HepG2 (cell line): ENCODE measurements at regions not wholly inside any gene's neighbourhood (a gene's known extent, or its start where the extent isn't known, plus 50 kb on each side); places are given as distances from the start of the nearest gene placed in this dataset.

Experiments used
- ATAC-seq: fragments of 200-7000 bp; cut with Tn5 transposase; 3 replicates; pipeline ENCODE4 v1.9.1; 2020; ENCODE audit warnings: mild to moderate bottlenecking, moderate library complexity
- BruUV-seq: library from RNA; stranded (reverse); fragments of 400-500 nt; replicated peaks from 2 replicates; lab custom pipeline; 2021; lab: Mats Ljungman, UMichigan
- CTCF ChIA-PET: fragments of 300-600 bp; formaldehyde crosslinking; extraction: SDS; loops from one replicate; lab custom pipeline; 2021; ENCODE audit warnings: low total read pairs, inconsistent platforms, low intra/inter-chr PET ratio; lab: Yijun Ruan, JAX
- POLR2A ChIA-PET: fragments of 350-600 bp; sonication (Branson Sonifier 250); formaldehyde crosslinking; loops from one replicate; lab custom pipeline; 2020; ENCODE audit warnings: antibody characterized with exemption, inconsistent platforms; lab: Yijun Ruan, JAX
- DNase-seq: peaks from one replicate; pipeline ENCODE4 v3.0.0-alpha.2; 2015; ENCODE audit warnings: low spot score
- FAIRE-seq: peaks from 3 replicates; lab custom pipeline; 2011; peaks lifted over from hg19 to GRCh38; lab: Jason Lieb, UNC
- H2AFZ ChIP-seq: one replicate; pipeline ENCODE4 v1.6.1; 2011; ENCODE audit warnings: low read length, inconsistent platforms
- H3K27ac ChIP-seq: fragments of 300-600 bp; 3 replicates; pipeline ENCODE4 v1.8.0; 2011; ENCODE audit warnings: mixed run types, mild to moderate bottlenecking, mixed read lengths, low read length, inconsistent platforms; ENCODE audit not compliant: insufficient read depth; ENCODE audit errors: extremely low read length
- H3K27me3 ChIP-seq, 2 experiments: fragments of 200-600 bp in 1 of 2; 2 replicates in 1 of 2; 3 replicates in 1 of 2; pipeline versions ENCODE4 v1.6.0 to v1.8.0; 2011; ENCODE audit warnings: low read length in 2 of 2, mild to moderate bottlenecking in 2 of 2, moderate library complexity in 2 of 2, inconsistent platforms in 1 of 2; ENCODE audit not compliant: insufficient read depth in 2 of 2, control insufficient read depth in 1 of 2
- H3K36me3 ChIP-seq, 2 experiments: fragments of 200-600 bp in 1 of 2; replicated peaks in 1 of 2; 2 replicates in 1 of 2; 3 replicates in 1 of 2; pipeline versions ENCODE4 v1.5.1 to v1.8.0; 2011; ENCODE audit warnings: low read length in 2 of 2, inconsistent platforms in 1 of 2; ENCODE audit not compliant: insufficient read depth in 2 of 2, control insufficient read depth in 1 of 2
- H3K4me1 ChIP-seq: 2 replicates; pipeline ENCODE4 v1.5.1; 2012; ENCODE audit warnings: low read length, inconsistent platforms; ENCODE audit not compliant: insufficient read depth
- H3K4me2 ChIP-seq: 2 replicates; pipeline ENCODE4 v1.6.0; 2011; ENCODE audit warnings: low read depth, low read length, inconsistent platforms
- H3K4me3 ChIP-seq, 3 experiments: fragments of 200-600 bp in 1 of 3; sonication (generic), shearing (Covaris generic) in 1 of 3; replicated peaks in 1 of 3; 2 replicates each; pipeline ENCODE4 v1.5.1; 2011 to 2016; ENCODE audit warnings: low read length in 3 of 3, inconsistent platforms in 2 of 3, low read depth in 2 of 3, mild to moderate bottlenecking in 2 of 3, control low read depth in 1 of 3, mixed read lengths in 1 of 3; ENCODE audit not compliant: insufficient read depth in 1 of 3
- H3K79me2 ChIP-seq: one replicate; pipeline ENCODE4 v1.6.1; 2011; ENCODE audit warnings: low read length, inconsistent platforms; ENCODE audit not compliant: insufficient read depth
- H3K9ac ChIP-seq: 2 replicates; pipeline ENCODE4 v1.6.0; 2011; ENCODE audit warnings: mild to moderate bottlenecking, low read depth, low read length, inconsistent platforms; ENCODE audit not compliant: insufficient read depth
- H3K9me3 ChIP-seq: 2 replicates; pipeline ENCODE4 v1.5.1; 2012; ENCODE audit warnings: mild to moderate bottlenecking, low read length
- H4K20me1 ChIP-seq: 2 replicates; pipeline ENCODE4 v1.6.0; 2011; ENCODE audit warnings: inconsistent platforms, mild to moderate bottlenecking, low read length, moderate library complexity; ENCODE audit not compliant: insufficient read depth
- DNMT3B ChIP-seq: conservative IDR thresholded peaks from 2 replicates; pipeline ENCODE4 v1.6.1; 2016; ENCODE audit warnings: missing biosample characterization, control low read depth
- HNRNPL ChIP-seq: fragments of 200-400 bp; formaldehyde crosslinking; IDR thresholded peaks from 2 replicates; pipeline ENCODE4 v1.6.1; 2017; ENCODE audit warnings: mild to moderate bottlenecking, low read depth, low read length
- JUNB ChIP-seq: sonication (generic); formaldehyde crosslinking; IDR thresholded peaks from 2 replicates; pipeline ENCODE4 v1.8.0; 2022; ENCODE audit warnings: missing genetic modification reagents, mild to moderate bottlenecking, borderline replicate concordance
- POGZ ChIP-seq: sonication (generic); formaldehyde crosslinking; IDR thresholded peaks from 2 replicates; pipeline ENCODE4 v1.4.0; 2020; ENCODE audit warnings: mild to moderate bottlenecking, missing genetic modification reagents
- RAD51 ChIP-seq: fragments of 450-650 bp; IDR thresholded peaks from 2 replicates; pipeline ENCODE4 v1.6.1; 2016; ENCODE audit warnings: borderline replicate concordance
- SRSF1 ChIP-seq: fragments of 200-400 bp; formaldehyde crosslinking; optimal IDR thresholded peaks from 2 replicates; pipeline ENCODE3; 2017; ENCODE audit warnings: mild to moderate bottlenecking, low read depth, low read length, moderate library complexity
- SRY ChIP-seq: sonication (generic); formaldehyde crosslinking; IDR thresholded peaks from 2 replicates; pipeline ENCODE4 v1.8.0; 2022; ENCODE audit warnings: mild to moderate bottlenecking, missing genetic modification reagents
- THYN1 ChIP-seq: sonication (generic); formaldehyde crosslinking; IDR thresholded peaks from 2 replicates; pipeline ENCODE4 v1.8.1; 2023; ENCODE audit warnings: low read depth, mild to moderate bottlenecking, moderate library complexity, missing genetic modification reagents, borderline replicate concordance
- ZEB1 ChIP-seq: IDR thresholded peaks from 2 replicates; pipeline ENCODE4 v1.6.1; 2012; ENCODE audit warnings: mild to moderate bottlenecking, low read depth, inconsistent platforms; ENCODE audit not compliant: insufficient replicate concordance
- ZKSCAN1 ChIP-seq: fragments of 150-350 bp; IDR thresholded peaks from 2 replicates; pipeline ENCODE4 v1.6.1; 2014; ENCODE audit warnings: low read length
- ZNF264 ChIP-seq: sonication (generic); formaldehyde crosslinking; IDR thresholded peaks from 2 replicates; pipeline ENCODE4 v1.4.0; 2020; ENCODE audit warnings: missing genetic modification reagents
- WGBS: methylation state at CpG from one replicate; pipeline ENCODE4 v1.1.6; 2017; ENCODE audit warnings: low lambda C conversion rate; 5-methylcytosine and 5-hydroxymethylcytosine counted together
- in situ Hi-C: cut with HindIII; loops from 2 replicates; pipeline ENCODE4 v1.10.0; 2017; ENCODE audit warnings: low pct_unique_long_range_greater_than_20kb; ENCODE audit not compliant: extremely low pct_ligation_motif_present
- intact Hi-C: fragments of 100-400 bp; cut with micrococcal nuclease; formaldehyde crosslinking; loops from one replicate; pipeline ENCODE4 v1.10.0; 2022; ENCODE audit not compliant: unreplicated experiment
- TF ChIP-seq, protein P1 (sequence below): sonication (generic); formaldehyde crosslinking; IDR thresholded peaks from 2 replicates; pipeline ENCODE4 v1.5.1; 2020; ENCODE audit warnings: missing genetic modification reagents, mild to moderate bottlenecking, borderline replicate concordance
- TF ChIP-seq, protein P2 (sequence below): IDR thresholded peaks from 2 replicates; pipeline ENCODE4 v1.4.0; 2020; ENCODE audit warnings: mild to moderate bottlenecking, missing genetic modification reagents

DNA sequence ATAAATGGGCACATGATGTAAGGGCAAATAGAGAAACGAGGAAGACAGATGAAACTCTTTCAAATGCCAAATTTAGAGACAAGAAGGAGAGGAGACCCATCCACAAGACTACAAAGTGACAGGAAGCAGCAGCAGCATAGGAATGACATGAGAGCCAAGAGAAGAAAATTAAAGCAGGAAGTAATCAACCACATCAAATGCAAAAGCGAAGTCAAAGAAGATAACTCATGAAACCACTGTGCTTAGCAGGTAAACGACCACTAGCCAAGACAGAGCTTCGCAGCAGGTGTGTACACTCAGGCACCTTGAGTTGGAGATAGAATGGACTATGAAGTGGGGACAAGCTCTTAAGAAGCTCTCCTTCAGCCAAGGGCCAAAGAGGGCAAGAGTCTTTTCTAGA, 64.1 kb downstream of the KLF12 start:
- DNase-seq = no peak
- no peak overlapping the region for H3K9ac ChIP-seq
- H3K36me3 ChIP-seq = no peaks in the 10 kb centered on the region
- H3K4me3 ChIP-seq = no peak overlapping the region
- in situ Hi-C loops (no loop called here), intact Hi-C loops (no loop called here)
- no peaks in the 10 kb centered on the region for H3K79me2 ChIP-seq
- ChIA-PET CTCF (no interaction called here), POLR2A (no interaction called here)
- H3K27ac ChIP-seq = no peak overlapping the region
- H3K9me3 ChIP-seq = no peaks in the 10 kb centered on the region
- no peak overlapping the region for H2AFZ ChIP-seq
- no peak for FAIRE-seq
- H3K4me1 ChIP-seq = 0 out of 2 replicates have a peak, but pooled peaks cover 4% of the 10 kb centered on the region
- no TSS peak for BruUV-seq
- H4K20me1 ChIP-seq = no peaks in the 10 kb centered on the region
- 29% methylated on average over 4 of the region's 4 CpGs for WGBS
- no peaks in the 10 kb centered on the region for H3K27me3 ChIP-seq
- H3K4me2 ChIP-seq = no peak overlapping the region
- ATAC-seq = no peak
- TF ChIP-seq THYN1 (CRISPR knock-in tag) = no peak
- no peak for TF ChIP-seq HNRNPL
- TF ChIP-seq, protein P1, sequence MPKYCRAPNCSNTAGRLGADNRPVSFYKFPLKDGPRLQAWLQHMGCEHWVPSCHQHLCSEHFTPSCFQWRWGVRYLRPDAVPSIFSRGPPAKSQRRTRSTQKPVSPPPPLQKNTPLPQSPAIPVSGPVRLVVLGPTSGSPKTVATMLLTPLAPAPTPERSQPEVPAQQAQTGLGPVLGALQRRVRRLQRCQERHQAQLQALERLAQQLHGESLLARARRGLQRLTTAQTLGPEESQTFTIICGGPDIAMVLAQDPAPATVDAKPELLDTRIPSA (CRISPR knock-in tag) = no peak
- TF ChIP-seq ZNF264 (CRISPR knock-in tag) = no peak
- TF ChIP-seq RAD51 = no peak
- TF ChIP-seq DNMT3B (CRISPR knock-in tag) = no peak
- no peak for TF ChIP-seq JUNB
- TF ChIP-seq ZEB1 = no peak
- TF ChIP-seq SRSF1 = no peak
- no peak for TF ChIP-seq SRY (CRISPR knock-in tag)
- TF ChIP-seq POGZ (CRISPR knock-in tag) = no peak
- no peak for TF ChIP-seq ZKSCAN1
- TF ChIP-seq, protein P2, sequence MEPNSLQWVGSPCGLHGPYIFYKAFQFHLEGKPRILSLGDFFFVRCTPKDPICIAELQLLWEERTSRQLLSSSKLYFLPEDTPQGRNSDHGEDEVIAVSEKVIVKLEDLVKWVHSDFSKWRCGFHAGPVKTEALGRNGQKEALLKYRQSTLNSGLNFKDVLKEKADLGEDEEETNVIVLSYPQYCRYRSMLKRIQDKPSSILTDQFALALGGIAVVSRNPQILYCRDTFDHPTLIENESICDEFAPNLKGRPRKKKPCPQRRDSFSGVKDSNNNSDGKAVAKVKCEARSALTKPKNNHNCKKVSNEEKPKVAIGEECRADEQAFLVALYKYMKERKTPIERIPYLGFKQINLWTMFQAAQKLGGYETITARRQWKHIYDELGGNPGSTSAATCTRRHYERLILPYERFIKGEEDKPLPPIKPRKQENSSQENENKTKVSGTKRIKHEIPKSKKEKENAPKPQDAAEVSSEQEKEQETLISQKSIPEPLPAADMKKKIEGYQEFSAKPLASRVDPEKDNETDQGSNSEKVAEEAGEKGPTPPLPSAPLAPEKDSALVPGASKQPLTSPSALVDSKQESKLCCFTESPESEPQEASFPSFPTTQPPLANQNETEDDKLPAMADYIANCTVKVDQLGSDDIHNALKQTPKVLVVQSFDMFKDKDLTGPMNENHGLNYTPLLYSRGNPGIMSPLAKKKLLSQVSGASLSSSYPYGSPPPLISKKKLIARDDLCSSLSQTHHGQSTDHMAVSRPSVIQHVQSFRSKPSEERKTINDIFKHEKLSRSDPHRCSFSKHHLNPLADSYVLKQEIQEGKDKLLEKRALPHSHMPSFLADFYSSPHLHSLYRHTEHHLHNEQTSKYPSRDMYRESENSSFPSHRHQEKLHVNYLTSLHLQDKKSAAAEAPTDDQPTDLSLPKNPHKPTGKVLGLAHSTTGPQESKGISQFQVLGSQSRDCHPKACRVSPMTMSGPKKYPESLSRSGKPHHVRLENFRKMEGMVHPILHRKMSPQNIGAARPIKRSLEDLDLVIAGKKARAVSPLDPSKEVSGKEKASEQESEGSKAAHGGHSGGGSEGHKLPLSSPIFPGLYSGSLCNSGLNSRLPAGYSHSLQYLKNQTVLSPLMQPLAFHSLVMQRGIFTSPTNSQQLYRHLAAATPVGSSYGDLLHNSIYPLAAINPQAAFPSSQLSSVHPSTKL (CRISPR knock-in tag) = no peak
